HG02763 (cell line): ENCODE measurements at regions not wholly inside any gene's neighbourhood (a gene's known extent, or its start where the extent isn't known, plus 50 kb on each side); places are given as distances from the start of the nearest gene placed in this dataset.

ENCODE experiments used
- ATAC-seq: cut with Tn5 transposase; IDR thresholded peaks from one replicate; pipeline ENCODE4 v1.9.1; 2021; ENCODE audit warnings: mild to moderate bottlenecking, moderate library complexity; ENCODE audit not compliant: unreplicated experiment

GRCh38 chr6:104434519-104434918 is 425.2 kb downstream of the HACE1 start:
- ATAC-seq = no peak

GRCh38 chr6:104431096-104431495 is 428.6 kb downstream of the HACE1 start:
- no peak for ATAC-seq

- ATAC-seq = no peak
Measured at GRCh38 chr6:104428184-104428583, 431.5 kb downstream of the HACE1 start.

GRCh38 chr6:104423691-104424090 is 436.0 kb downstream of the HACE1 start:
- no peak for ATAC-seq

- no peak for ATAC-seq
Measured at GRCh38 chr6:104421650-104422049, 438.1 kb downstream of the HACE1 start.

GRCh38 chr6:104418839-104419238 is 440.9 kb downstream of the HACE1 start:
- ATAC-seq = no peak

- no peak for ATAC-seq
Measured at GRCh38 chr6:104418125-104418524, 441.6 kb downstream of the HACE1 start.

GRCh38 chr6:104414723-104415122 is 445.0 kb downstream of the HACE1 start:
- no peak for ATAC-seq

- no peak for ATAC-seq
Measured at GRCh38 chr6:104413767-104414166, 446.0 kb downstream of the HACE1 start.

GRCh38 chr6:104411302-104411701 is 448.4 kb downstream of the HACE1 start:
- ATAC-seq = no peak

- ATAC-seq = no peak
Measured at GRCh38 chr6:104409913-104410312, 449.8 kb downstream of the HACE1 start.

- ATAC-seq = no peak
Measured at GRCh38 chr6:104407957-104408356, 451.8 kb downstream of the HACE1 start.

- ATAC-seq = no peak
Measured at GRCh38 chr6:104404377-104404776, 455.3 kb downstream of the HACE1 start.

- no peak for ATAC-seq
Measured at GRCh38 chr6:104402572-104402971, 457.1 kb downstream of the HACE1 start.

GRCh38 chr6:104401926-104402325 is 457.8 kb downstream of the HACE1 start:
- no peak for ATAC-seq

- ATAC-seq = no peak
Measured at GRCh38 chr6:104400844-104401243, 458.9 kb downstream of the HACE1 start.

- ATAC-seq = no peak
Measured at GRCh38 chr6:104396077-104396476, 463.6 kb downstream of the HACE1 start.

- no peak for ATAC-seq
Measured at GRCh38 chr6:104381907-104382306, 477.8 kb downstream of the HACE1 start.

GRCh38 chr6:104365451-104366234 is 494.1 kb downstream of the HACE1 start:
- no peak for ATAC-seq

- ATAC-seq = no peak
Measured at GRCh38 chr6:104357928-104358327, 501.8 kb downstream of the HACE1 start.

- ATAC-seq = no peak
Measured at GRCh38 chr6:104356197-104356596, 503.5 kb downstream of the HACE1 start.

- no peak for ATAC-seq
Measured at GRCh38 chr6:104349191-104349590, 510.5 kb downstream of the HACE1 start.

- ATAC-seq = no peak
Measured at GRCh38 chr6:104344223-104344622, 515.5 kb downstream of the HACE1 start.
